IPS DF 4.7 (cell line): ENCODE measurements at regions not wholly inside any gene's neighbourhood (a gene's known extent, or its start where the extent isn't known, plus 50 kb on each side); places are given as distances from the start of the nearest gene placed in this dataset.

Source experiments
- DNase-seq: peaks from one replicate; pipeline ENCODE4 v3.0.0-alpha.2; 2013; ENCODE audit warnings: low spot score; ENCODE audit errors: extremely low read depth

GRCh38 chr6:122049341-122049740 is 350.1 kb upstream of the HSF2 start:
- DNase-seq: no peak

- no peak for DNase-seq
Observed at GRCh38 chr6:122050242-122050755, 349.2 kb upstream of the HSF2 start.

- no peak for DNase-seq
Observed at GRCh38 chr6:122052346-122052900, 347.0 kb upstream of the HSF2 start.

- DNase-seq: no peak
Observed at GRCh38 chr6:122059918-122060317, 339.5 kb upstream of the HSF2 start.

GRCh38 chr6:122061855-122062254 is 337.6 kb upstream of the HSF2 start:
- DNase-seq: no peak

GRCh38 chr6:122063076-122063475 is 336.4 kb upstream of the HSF2 start:
- DNase-seq: no peak

GRCh38 chr6:122063761-122064160 is 335.7 kb upstream of the HSF2 start:
- DNase-seq: no peak

- no peak for DNase-seq
Observed at GRCh38 chr6:122066200-122066599, 333.3 kb upstream of the HSF2 start.

- DNase-seq: no peak
Observed at GRCh38 chr6:122068291-122068769, 331.1 kb upstream of the HSF2 start.

- no peak for DNase-seq
Observed at GRCh38 chr6:122069932-122070331, 329.5 kb upstream of the HSF2 start.

GRCh38 chr6:122072014-122072647 is 327.3 kb upstream of the HSF2 start:
- DNase-seq: no peak

GRCh38 chr6:122075084-122075838 is 324.2 kb upstream of the HSF2 start:
- DNase-seq: no peak

GRCh38 chr6:122075917-122076316 is 323.5 kb upstream of the HSF2 start:
- no peak for DNase-seq

GRCh38 chr6:122077603-122078002 is 321.8 kb upstream of the HSF2 start:
- no peak for DNase-seq

- DNase-seq: no peak
Observed at GRCh38 chr6:122078481-122078880, 321.0 kb upstream of the HSF2 start.

GRCh38 chr6:122079916-122080315 is 319.5 kb upstream of the HSF2 start:
- no peak for DNase-seq

GRCh38 chr6:122081921-122082320 is 317.5 kb upstream of the HSF2 start:
- DNase-seq: no peak

GRCh38 chr6:122082370-122082769 is 317.1 kb upstream of the HSF2 start:
- no peak for DNase-seq

- no peak for DNase-seq
Observed at GRCh38 chr6:122092366-122092765, 307.1 kb upstream of the HSF2 start.

- DNase-seq: no peak
Observed at GRCh38 chr6:122098201-122098678, 301.2 kb upstream of the HSF2 start.

- no peak for DNase-seq
Observed at GRCh38 chr6:122102026-122102425, 297.4 kb upstream of the HSF2 start.

- no peak for DNase-seq
Observed at GRCh38 chr6:122107256-122107852, 292.1 kb upstream of the HSF2 start.
